HL-60 (cell line): ENCODE measurements at regions not wholly inside any gene's neighbourhood (a gene's known extent, or its start where the extent isn't known, plus 50 kb on each side); places are given as distances from the start of the nearest gene placed in this dataset.

Source experiments
- CTCF ChIP-seq: IDR thresholded peaks from one replicate; pipeline ENCODE4 v1.5.1; 2011; ENCODE audit warnings: low read length, control low read depth, inconsistent platforms; ENCODE audit not compliant: insufficient read depth
- POLR2AphosphoS5 ChIP-seq: IDR thresholded peaks from 2 replicates; pipeline ENCODE4 v1.6.1; 2012; ENCODE audit warnings: low read depth

GRCh38 chr6:9405369-9405768 lies 970.0 kb upstream of the SLC35B3 start:
- TF ChIP-seq POLR2AphosphoS5 (no peak), CTCF (no peak)
